Natural killer cell treated with Interleukin-12 subunit alpha and Interleukin-12 subunit beta and Interleukin-15 and Interleukin-18, amount 100 ng/mL, for 72 hours (primary cell): ENCODE measurements at regions not wholly inside any gene's neighbourhood (a gene's known extent, or its start where the extent isn't known, plus 50 kb on each side); places are given as distances from the start of the nearest gene placed in this dataset.

Source experiments
- ATAC-seq, 2 donors: fragments of 150-1000 bp; cut with Tn5 transposase in 1 of 2; sonication (Bioruptor Pico), chemical (Tn5 transposase) in 1 of 2; 2 replicates each; pipeline ENCODE4 v1.10.0; 2021
- DNase-seq: peaks from one replicate; pipeline ENCODE4 v3.0.0; 2022; ENCODE audit warnings: low spot score
- H3K27ac Mint-ChIP-seq, 2 donors: 1 replicate in 1 of 2; 2 replicates in 1 of 2; pipeline ENCODE4 v1.8.0; 2022; ENCODE audit warnings: mixed read lengths in 2 of 2, mild to moderate bottlenecking in 1 of 2, moderate library complexity in 1 of 2
- H3K27me3 Mint-ChIP-seq, 2 donors: 1 replicate in 1 of 2; 2 replicates in 1 of 2; pipeline ENCODE4 v1.8.0; 2022; ENCODE audit warnings: mixed read lengths in 2 of 2
- H3K36me3 Mint-ChIP-seq: one replicate; pipeline ENCODE4 v1.8.0; 2022; ENCODE audit warnings: mixed read lengths
- H3K4me1 Mint-ChIP-seq, 2 donors: 1 replicate in 1 of 2; 2 replicates in 1 of 2; pipeline ENCODE4 v1.8.0; 2022; ENCODE audit warnings: low read depth in 2 of 2, mixed read lengths in 2 of 2, mild to moderate bottlenecking in 1 of 2
- H3K4me3 Mint-ChIP-seq: one replicate; pipeline ENCODE4 v1.8.0; 2022; ENCODE audit warnings: mixed read lengths
- H3K9me3 Mint-ChIP-seq: 2 replicates; pipeline ENCODE4 v1.8.0; 2022; ENCODE audit warnings: mixed read lengths

DNA sequence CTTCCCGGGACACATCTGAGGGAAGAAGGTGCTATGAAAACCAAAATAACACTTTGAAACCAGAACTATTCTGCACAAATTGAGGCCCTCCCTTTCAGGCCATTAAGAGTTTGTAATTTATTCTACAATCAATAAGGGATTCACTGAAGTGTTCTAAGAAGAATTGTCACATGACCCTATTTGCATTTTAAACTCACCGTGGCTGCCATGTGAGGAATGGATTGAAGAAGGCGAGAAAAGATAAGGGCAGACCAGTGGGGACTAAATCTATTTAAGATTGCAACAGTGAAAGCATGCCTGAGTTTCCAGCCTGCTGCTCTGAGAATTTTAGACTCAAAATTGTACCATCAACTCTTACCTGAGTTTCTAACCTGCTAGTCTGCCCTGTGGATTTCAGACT, 408.8 kb upstream of the SALL1 start:
- no peak for ATAC-seq
- Mint-ChIP-seq H3K27me3 (no peaks in the 10 kb centered on the region), H3K4me3 (no peak overlapping the region), H3K36me3 (no peaks in the 10 kb centered on the region), H3K27ac (no peak overlapping the region), H3K4me1 (peaks cover 0 to 3% of the 10 kb centered on the region in 2 donors), H3K9me3 (peaks cover 6% of the 10 kb centered on the region)
- no peak for DNase-seq

GRCh38 chr16:51557670-51558069, 406.6 kb upstream of the SALL1 start:
- Mint-ChIP-seq H3K4me3 (no peak overlapping the region), H3K4me1 (peaks cover 0 to 3% of the 10 kb centered on the region in 2 donors), H3K9me3 (peaks cover 3% of the 10 kb centered on the region), H3K27me3 (no peaks in the 10 kb centered on the region), H3K27ac (peak overlapping the region in 1 of 2 donors; percentile 7), H3K36me3 (no peaks in the 10 kb centered on the region)
- ATAC-seq: peak; percentile 54 to 69
- DNase-seq: no peak

GRCh38 chr16:51556694-51557340, 405.7 kb upstream of the SALL1 start:
- Mint-ChIP-seq H3K4me3 (no peak overlapping the region), H3K27me3 (no peaks in the 10 kb centered on the region), H3K9me3 (peaks cover 3% of the 10 kb centered on the region), H3K36me3 (no peaks in the 10 kb centered on the region), H3K4me1 (peaks cover 0 to 3% of the 10 kb centered on the region in 2 donors), H3K27ac (no peak overlapping the region)
- ATAC-seq: no peak
- DNase-seq: no peak

- Mint-ChIP-seq H3K4me1 (peaks cover 0 to 3% of the 10 kb centered on the region in 2 donors), H3K36me3 (no peaks in the 10 kb centered on the region), H3K9me3 (peaks cover 8% of the 10 kb centered on the region), H3K4me3 (no peak overlapping the region), H3K27me3 (no peaks in the 10 kb centered on the region), H3K27ac (no peak overlapping the region)
- DNase-seq: no peak
- no peak for ATAC-seq
Measured at GRCh38 chr16:51553910-51554309, 402.8 kb upstream of the SALL1 start.

DNA sequence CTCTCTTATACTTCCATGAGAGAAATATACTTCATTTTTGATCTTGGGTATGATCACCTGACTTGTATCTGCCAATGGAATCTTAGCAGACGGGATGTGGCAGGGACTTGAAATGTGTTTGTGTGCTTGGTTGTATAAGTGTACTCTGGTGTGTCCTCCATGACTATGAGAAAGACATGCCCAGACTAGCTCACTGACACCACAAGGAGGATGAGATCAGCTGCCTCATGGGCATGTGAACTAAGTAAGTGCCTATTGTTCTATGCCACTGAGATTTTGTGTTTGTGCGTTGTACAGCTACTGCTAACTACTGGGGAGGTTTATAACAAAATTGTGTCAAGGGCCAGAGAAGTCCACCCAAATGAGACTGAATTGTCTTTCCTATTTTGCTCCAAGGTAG, 402.2 kb upstream of the SALL1 start:
- Mint-ChIP-seq H3K9me3 (peaks cover 8% of the 10 kb centered on the region), H3K4me3 (no peak overlapping the region), H3K36me3 (no peaks in the 10 kb centered on the region), H3K27me3 (no peaks in the 10 kb centered on the region), H3K4me1 (peaks cover 0 to 3% of the 10 kb centered on the region in 2 donors), H3K27ac (no peak overlapping the region)
- ATAC-seq: no peak
- no peak for DNase-seq

GRCh38 chr16:51550800-51551347, 399.8 kb upstream of the SALL1 start:
- Mint-ChIP-seq H3K4me1 (no peaks in the 10 kb centered on the region), H3K27ac (no peak overlapping the region), H3K36me3 (no peaks in the 10 kb centered on the region), H3K27me3 (no peaks in the 10 kb centered on the region), H3K4me3 (no peak overlapping the region), H3K9me3 (peaks cover 5% of the 10 kb centered on the region)
- ATAC-seq: no peak
- no peak for DNase-seq

GRCh38 chr16:51549836-51550235, 398.8 kb upstream of the SALL1 start:
- Mint-ChIP-seq H3K9me3 (peaks cover 5% of the 10 kb centered on the region), H3K27ac (no peak overlapping the region), H3K36me3 (no peaks in the 10 kb centered on the region), H3K4me3 (no peak overlapping the region), H3K27me3 (no peaks in the 10 kb centered on the region), H3K4me1 (no peaks in the 10 kb centered on the region)
- DNase-seq: no peak
- no peak for ATAC-seq

DNA sequence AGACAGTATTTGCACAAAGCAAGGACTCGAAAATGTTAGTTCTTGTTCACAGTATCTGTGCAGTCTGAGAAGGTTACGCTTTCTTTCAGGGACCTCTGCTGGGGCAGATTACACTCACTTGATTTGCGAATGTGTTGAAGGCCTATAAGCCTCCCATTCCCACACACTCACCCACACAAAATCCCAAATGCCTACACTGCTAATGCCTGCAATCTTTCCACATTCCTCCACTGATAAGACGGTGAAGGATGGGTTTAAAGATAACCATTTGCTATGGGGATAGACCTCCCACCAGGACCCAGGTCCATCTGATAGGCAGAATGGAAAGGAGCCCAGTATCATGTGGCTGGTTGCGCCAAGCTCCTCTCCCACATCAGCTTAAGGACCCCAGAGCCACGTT, 394.9 kb upstream of the SALL1 start:
- no peaks in the 10 kb centered on the region for H3K27me3 Mint-ChIP-seq
- no peak overlapping the region for H3K27ac Mint-ChIP-seq
- DNase-seq (no peak), ATAC-seq (no peak)
- no peak overlapping the region for H3K4me3 Mint-ChIP-seq
- H3K4me1 Mint-ChIP-seq: no peaks in the 10 kb centered on the region
- H3K36me3 Mint-ChIP-seq: no peaks in the 10 kb centered on the region
- H3K9me3 Mint-ChIP-seq: peaks cover 5% of the 10 kb centered on the region

GRCh38 chr16:51544851-51545467, 393.9 kb upstream of the SALL1 start:
- DNase-seq (no peak), ATAC-seq (no peak)
- no peaks in the 10 kb centered on the region for H3K27me3 Mint-ChIP-seq
- H3K27ac Mint-ChIP-seq: no peak overlapping the region
- H3K4me3 Mint-ChIP-seq: no peak overlapping the region
- peaks cover 3% of the 10 kb centered on the region for H3K9me3 Mint-ChIP-seq
- no peaks in the 10 kb centered on the region for H3K36me3 Mint-ChIP-seq
- H3K4me1 Mint-ChIP-seq: no peaks in the 10 kb centered on the region

DNA sequence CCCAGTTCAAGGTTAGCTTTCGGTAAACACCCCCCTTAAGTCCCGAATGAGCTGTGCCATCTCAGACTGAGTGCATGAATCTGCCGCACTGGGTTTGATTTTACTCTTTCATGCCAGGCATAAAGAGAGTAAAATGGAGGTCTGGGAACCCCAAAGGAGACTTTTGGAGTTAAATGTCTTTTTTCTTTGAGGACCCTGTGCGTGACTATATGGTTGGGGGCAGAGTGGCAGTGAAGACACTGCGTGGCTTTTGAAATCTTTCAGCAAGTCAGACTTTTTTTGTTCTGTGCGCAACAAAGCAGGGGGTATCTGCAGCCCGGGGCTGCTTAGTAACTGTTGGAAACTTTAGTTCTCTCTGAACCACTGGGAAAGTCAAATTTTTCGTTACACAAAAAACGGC, 392.9 kb upstream of the SALL1 start:
- H3K4me1 Mint-ChIP-seq: no peaks in the 10 kb centered on the region
- H3K27ac Mint-ChIP-seq: no peak overlapping the region
- ATAC-seq: no peak

DNA sequence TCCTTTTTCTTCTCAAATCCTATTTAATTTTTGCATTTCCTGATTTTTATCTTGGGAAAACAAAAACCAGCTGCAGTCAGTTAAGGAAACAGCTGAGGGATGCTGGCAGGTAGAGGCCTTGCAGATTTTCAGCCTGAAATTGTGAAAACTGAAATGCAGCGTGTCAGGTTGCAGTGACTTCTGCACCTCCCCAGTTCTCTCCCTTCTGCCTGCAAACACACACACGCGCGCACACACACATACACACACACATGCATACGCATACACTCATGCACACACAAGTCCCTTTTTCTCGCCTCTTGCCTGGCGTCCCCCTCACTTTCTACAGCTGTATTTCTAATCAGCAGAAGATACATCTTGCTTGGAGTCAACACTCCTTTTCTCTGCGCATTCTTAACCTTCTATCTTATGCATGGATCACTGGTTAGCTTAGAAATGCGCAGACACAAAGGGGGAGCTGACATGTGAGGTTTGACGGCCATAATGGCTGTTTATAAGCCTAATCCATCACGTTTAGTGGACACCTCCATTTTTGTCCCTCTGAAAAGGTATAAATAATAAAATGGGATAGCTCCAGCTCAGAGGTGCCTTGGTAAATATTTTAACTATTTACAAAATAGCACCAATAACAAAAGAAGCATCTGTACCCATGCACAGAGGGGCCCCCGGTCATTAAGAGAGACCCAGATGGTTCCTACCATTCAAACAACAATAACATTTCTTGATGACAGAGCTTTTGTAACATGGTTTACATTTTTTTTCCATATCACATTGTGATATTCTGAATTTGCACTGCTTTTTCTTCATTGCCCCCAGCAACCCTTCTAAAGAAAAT, 392.1 kb upstream of the SALL1 start:
- no peak overlapping the region for H3K4me3 Mint-ChIP-seq
- H3K36me3 Mint-ChIP-seq: no peaks in the 10 kb centered on the region
- H3K4me1 Mint-ChIP-seq: no peaks in the 10 kb centered on the region
- ATAC-seq (no peak), DNase-seq (no peak)
- no peaks in the 10 kb centered on the region for H3K27me3 Mint-ChIP-seq
- no peaks in the 10 kb centered on the region for H3K9me3 Mint-ChIP-seq
- no peak overlapping the region for H3K27ac Mint-ChIP-seq

More for the DNA sequence above, 392.9 kb upstream of the SALL1 start:
- Mint-ChIP-seq H3K36me3 (no peaks in the 10 kb centered on the region), H3K27me3 (no peaks in the 10 kb centered on the region), H3K4me3 (no peak overlapping the region), H3K9me3 (no peaks in the 10 kb centered on the region)
- DNase-seq: no peak

DNA sequence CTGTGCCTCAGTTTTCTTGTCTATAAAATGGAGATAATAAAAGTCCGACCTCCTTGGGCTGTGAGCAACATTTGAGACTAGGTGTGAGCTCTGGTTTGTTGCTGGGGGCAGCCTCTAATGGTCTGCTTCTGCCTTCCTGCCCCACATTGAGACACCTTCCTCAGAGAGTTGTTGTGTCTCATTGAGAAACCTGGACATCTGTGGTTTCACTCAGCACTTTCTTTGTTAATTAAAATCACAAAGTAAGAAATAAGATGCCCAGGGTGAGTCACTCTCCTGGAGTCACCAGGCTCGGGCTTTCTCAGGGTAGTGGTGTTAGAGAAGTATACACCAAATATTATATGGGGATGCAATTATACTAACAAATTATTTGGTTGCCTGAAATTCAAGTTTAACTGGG, 389.2 kb upstream of the SALL1 start:
- Mint-ChIP-seq H3K27me3 (no peaks in the 10 kb centered on the region), H3K9me3 (peaks cover 5% of the 10 kb centered on the region), H3K4me3 (no peak overlapping the region), H3K27ac (no peak overlapping the region), H3K4me1 (no peaks in the 10 kb centered on the region), H3K36me3 (no peaks in the 10 kb centered on the region)
- DNase-seq: no peak
- ATAC-seq: no peak

DNA sequence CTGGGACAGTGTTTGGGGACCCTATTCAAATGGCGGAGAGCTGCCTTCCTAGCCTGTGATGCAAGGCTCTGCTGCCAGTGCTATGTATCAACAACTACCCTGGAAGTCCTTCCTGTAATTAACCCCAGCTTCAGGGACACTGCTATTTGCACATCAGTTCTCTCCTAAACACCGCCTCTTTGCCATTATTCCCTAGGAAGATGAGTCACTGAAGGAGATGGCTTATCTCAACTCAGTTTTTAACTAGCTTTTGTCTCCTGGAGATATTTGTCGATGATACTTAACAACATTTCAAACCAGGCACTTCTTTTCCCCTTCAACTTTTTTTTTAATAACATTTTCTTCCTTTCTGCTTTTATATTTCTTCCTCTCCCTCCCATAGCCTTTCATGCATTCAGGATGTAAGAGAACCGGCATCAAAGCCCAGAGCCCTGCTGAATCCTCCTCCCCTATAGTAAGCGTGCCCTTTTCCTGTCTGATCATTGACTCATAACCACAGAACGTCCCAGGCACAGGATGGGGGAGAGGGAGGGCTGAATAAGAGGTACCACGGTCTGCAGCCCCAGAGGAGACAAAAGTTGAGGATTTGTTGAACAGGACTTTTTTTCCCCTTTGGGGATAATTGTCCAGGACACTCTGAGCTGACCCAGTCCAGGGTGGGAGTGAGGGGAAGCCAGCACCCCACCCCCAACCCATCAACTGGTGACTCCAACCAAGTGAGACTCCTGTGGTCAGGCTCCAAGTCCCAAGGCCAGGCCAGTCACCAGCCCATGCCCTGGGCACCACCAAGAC, 387.8 kb upstream of the SALL1 start:
- Mint-ChIP-seq H3K27ac (no peak overlapping the region), H3K4me3 (no peak overlapping the region), H3K4me1 (no peaks in the 10 kb centered on the region), H3K27me3 (no peaks in the 10 kb centered on the region), H3K9me3 (peaks cover 10% of the 10 kb centered on the region), H3K36me3 (no peaks in the 10 kb centered on the region)
- DNase-seq (no peak), ATAC-seq (peak; percentile 38 to 57)
